OCI-LY1 (cell line): ENCODE measurements at regions not wholly inside any gene's neighbourhood (a gene's known extent, or its start where the extent isn't known, plus 50 kb on each side); places are given as distances from the start of the nearest gene placed in this dataset.

Source experiments
- H2AFZ ChIP-seq: fragments of 200-600 bp; sonication (generic), shearing (Covaris generic); 2 replicates; pipeline ENCODE4 v1.6.0; 2014; ENCODE audit warnings: antibody characterized with exemption, mild to moderate bottlenecking, low read length
- H3F3A ChIP-seq: fragments of 200-600 bp; sonication (generic), shearing (Covaris generic); 2 replicates; pipeline ENCODE4 v1.6.0; 2014; ENCODE audit warnings: mild to moderate bottlenecking, antibody characterized with exemption, low read length, moderate library complexity; ENCODE audit not compliant: insufficient read depth
- H3K27ac ChIP-seq: fragments of 200-600 bp; sonication (generic); 2 replicates; pipeline ENCODE4 v1.5.1; 2014; ENCODE audit warnings: low read length, mixed run types, mild to moderate bottlenecking, low read depth; ENCODE audit not compliant: poor library complexity, severe bottlenecking
- H3K27me3 ChIP-seq: fragments of 200-600 bp; sonication (generic); 2 replicates; pipeline ENCODE4 v1.6.0; 2014; ENCODE audit warnings: antibody characterized with exemption, mild to moderate bottlenecking, low read length, moderate library complexity; ENCODE audit not compliant: insufficient read depth
- H3K36me3 ChIP-seq: fragments of 200-600 bp; sonication (generic); 2 replicates; pipeline ENCODE4 v1.6.1; 2014; ENCODE audit warnings: mild to moderate bottlenecking, antibody characterized with exemption, low read length, moderate library complexity, mixed read lengths; ENCODE audit not compliant: insufficient read depth
- H3K4me1 ChIP-seq: fragments of 200-600 bp; sonication (generic); 2 replicates; pipeline ENCODE4 v1.5.1; 2014; ENCODE audit warnings: mild to moderate bottlenecking, low read length, moderate library complexity; ENCODE audit not compliant: insufficient read depth, severe bottlenecking
- H3K4me2 ChIP-seq: fragments of 200-600 bp; sonication (generic), shearing (Covaris generic); 2 replicates; pipeline ENCODE4 v1.6.1; 2014; ENCODE audit warnings: low read length
- H3K4me3 ChIP-seq: fragments of 200-600 bp; sonication (generic); 2 replicates; pipeline ENCODE4 v1.5.1; 2014; ENCODE audit warnings: low read length, low read depth, mild to moderate bottlenecking, mixed read lengths; ENCODE audit not compliant: poor library complexity, severe bottlenecking
- H3K79me2 ChIP-seq: fragments of 200-600 bp; shearing (Covaris generic); 2 replicates; pipeline ENCODE4 v1.6.1; 2016; ENCODE audit warnings: mixed run types, low read length, mixed read lengths; ENCODE audit not compliant: insufficient read depth
- H3K9ac ChIP-seq: fragments of 200-600 bp; sonication (generic), shearing (Covaris generic); 2 replicates; pipeline ENCODE4 v1.6.1; 2014; ENCODE audit warnings: mild to moderate bottlenecking, low read length, mixed read lengths
- H3K9me2 ChIP-seq: fragments of 200-600 bp; sonication (generic), shearing (Covaris generic); 2 replicates; pipeline ENCODE4 v1.6.1; 2014; ENCODE audit warnings: low read depth, mild to moderate bottlenecking, low read length, mixed read lengths
- H3K9me3 ChIP-seq: fragments of 200-600 bp; shearing (Covaris generic); 2 replicates; pipeline ENCODE4 v1.6.1; 2014; ENCODE audit warnings: low read length, mixed read lengths
- H4K20me1 ChIP-seq: fragments of 200-600 bp; sonication (generic), shearing (Covaris generic); 2 replicates; pipeline ENCODE4 v1.6.0; 2016; ENCODE audit warnings: mild to moderate bottlenecking, low read length; ENCODE audit not compliant: insufficient read depth
- EZH2 ChIP-seq: fragments of 200-600 bp; sonication (generic), shearing (Covaris generic); IDR thresholded peaks from 2 replicates; pipeline ENCODE4 v1.8.0; 2017; ENCODE audit warnings: borderline replicate concordance, mixed run types, mild to moderate bottlenecking, antibody characterized with exemption, low read length, moderate library complexity, mixed read lengths
- TF ChIP-seq, protein P1 (sequence below): fragments of 200-600 bp; sonication (generic), shearing (Covaris generic); IDR thresholded peaks from 2 replicates; pipeline ENCODE4 v1.5.1; 2017; ENCODE audit warnings: mild to moderate bottlenecking, antibody characterized with exemption, low read length, moderate library complexity, mixed read lengths

DNA sequence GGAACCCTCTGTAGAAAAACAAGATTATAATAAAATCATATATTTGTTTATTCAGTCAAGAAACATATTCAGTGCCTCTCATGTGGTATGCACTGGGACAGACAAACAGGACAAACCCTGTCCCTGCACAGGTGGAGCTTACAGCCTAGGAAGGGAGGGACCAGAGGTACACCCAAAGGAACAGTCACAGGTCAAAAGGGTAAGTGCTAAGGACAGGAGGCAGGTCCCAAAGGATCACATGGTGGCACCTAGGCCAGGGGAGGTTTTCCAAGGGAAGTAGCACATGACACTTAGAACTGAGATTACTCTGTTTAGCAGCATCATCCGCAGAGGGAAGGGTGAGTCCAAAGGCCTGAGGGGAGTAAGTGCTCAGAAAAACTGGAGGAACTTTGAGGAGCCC, 254.4 kb upstream of the ARRDC4 start:
- no peak for TF ChIP-seq EZH2
- TF ChIP-seq, protein P1, sequence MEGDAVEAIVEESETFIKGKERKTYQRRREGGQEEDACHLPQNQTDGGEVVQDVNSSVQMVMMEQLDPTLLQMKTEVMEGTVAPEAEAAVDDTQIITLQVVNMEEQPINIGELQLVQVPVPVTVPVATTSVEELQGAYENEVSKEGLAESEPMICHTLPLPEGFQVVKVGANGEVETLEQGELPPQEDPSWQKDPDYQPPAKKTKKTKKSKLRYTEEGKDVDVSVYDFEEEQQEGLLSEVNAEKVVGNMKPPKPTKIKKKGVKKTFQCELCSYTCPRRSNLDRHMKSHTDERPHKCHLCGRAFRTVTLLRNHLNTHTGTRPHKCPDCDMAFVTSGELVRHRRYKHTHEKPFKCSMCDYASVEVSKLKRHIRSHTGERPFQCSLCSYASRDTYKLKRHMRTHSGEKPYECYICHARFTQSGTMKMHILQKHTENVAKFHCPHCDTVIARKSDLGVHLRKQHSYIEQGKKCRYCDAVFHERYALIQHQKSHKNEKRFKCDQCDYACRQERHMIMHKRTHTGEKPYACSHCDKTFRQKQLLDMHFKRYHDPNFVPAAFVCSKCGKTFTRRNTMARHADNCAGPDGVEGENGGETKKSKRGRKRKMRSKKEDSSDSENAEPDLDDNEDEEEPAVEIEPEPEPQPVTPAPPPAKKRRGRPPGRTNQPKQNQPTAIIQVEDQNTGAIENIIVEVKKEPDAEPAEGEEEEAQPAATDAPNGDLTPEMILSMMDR, result no peak
- no peaks in the 10 kb centered on the region for H3K36me3 ChIP-seq
- no peaks in the 10 kb centered on the region for H4K20me1 ChIP-seq
- no peaks in the 10 kb centered on the region for H3K79me2 ChIP-seq
- no peak overlapping the region for H3K9ac ChIP-seq
- no peak overlapping the region for H3K4me3 ChIP-seq
- H3K9me3 ChIP-seq, result no peaks in the 10 kb centered on the region
- H3K27me3 ChIP-seq, result 0 out of 2 replicates have a peak, but pooled peaks cover 3% of the 10 kb centered on the region
- no peak overlapping the region for H2AFZ ChIP-seq
- H3K27ac ChIP-seq, result no peak overlapping the region
- no peaks in the 10 kb centered on the region for H3K9me2 ChIP-seq
- H3F3A ChIP-seq, result no peaks in the 10 kb centered on the region
- no peaks in the 10 kb centered on the region for H3K4me1 ChIP-seq
- H3K4me2 ChIP-seq, result no peak overlapping the region

GRCh38 chr15:97708252-97708651, 252.3 kb upstream of the ARRDC4 start:
- Histone ChIP-seq H3F3A (no peaks in the 10 kb centered on the region), H3K27me3 (0 out of 2 replicates have a peak, but pooled peaks cover 3% of the 10 kb centered on the region), H2AFZ (no peak overlapping the region), H3K9me3 (no peaks in the 10 kb centered on the region), H3K4me2 (no peak overlapping the region), H3K27ac (no peak overlapping the region), H3K79me2 (no peaks in the 10 kb centered on the region), H3K9ac (no peak overlapping the region), H3K4me1 (no peaks in the 10 kb centered on the region), H4K20me1 (no peaks in the 10 kb centered on the region), H3K36me3 (no peaks in the 10 kb centered on the region), H3K9me2 (no peaks in the 10 kb centered on the region), H3K4me3 (no peak overlapping the region)
- no peak for TF ChIP-seq EZH2
- TF ChIP-seq, protein P1, result no peak

- Histone ChIP-seq H3F3A (no peaks in the 10 kb centered on the region), H3K27me3 (0 out of 2 replicates have a peak, but pooled peaks cover 3% of the 10 kb centered on the region), H3K79me2 (no peaks in the 10 kb centered on the region), H3K27ac (no peak overlapping the region), H3K9me3 (no peaks in the 10 kb centered on the region), H3K9ac (no peak overlapping the region), H3K4me2 (no peak overlapping the region), H4K20me1 (no peaks in the 10 kb centered on the region), H3K4me3 (no peak overlapping the region), H3K4me1 (no peaks in the 10 kb centered on the region), H3K9me2 (no peaks in the 10 kb centered on the region), H3K36me3 (no peaks in the 10 kb centered on the region), H2AFZ (no peak overlapping the region)
- TF ChIP-seq, protein P1, result no peak
- TF ChIP-seq EZH2, result no peak
Observed at GRCh38 chr15:97712530-97712929, 248.0 kb upstream of the ARRDC4 start.
